GM21825 (cell line): ENCODE measurements at regions not wholly inside any gene's neighbourhood (a gene's known extent, or its start where the extent isn't known, plus 50 kb on each side); places are given as distances from the start of the nearest gene placed in this dataset.
"Not testable (repeated sequence)": the region's sequence is repeated elsewhere in the genome, so short reads cannot be mapped to it uniquely, and the experiment has no call there.

Experiments used
- ATAC-seq: cut with Tn5 transposase; IDR thresholded peaks from one replicate; pipeline ENCODE4 v1.9.1; 2021; ENCODE audit warnings: mild to moderate bottlenecking, moderate library complexity; ENCODE audit not compliant: unreplicated experiment

GRCh38 chr10:2222631-2223030, 485.3 kb upstream of the ADARB2 start:
- no peak for ATAC-seq

GRCh38 chr10:2214805-2215204, 477.5 kb upstream of the ADARB2 start:
- no peak for ATAC-seq

GRCh38 chr10:2214092-2214491, 476.8 kb upstream of the ADARB2 start:
- ATAC-seq, result no peak

DNA sequence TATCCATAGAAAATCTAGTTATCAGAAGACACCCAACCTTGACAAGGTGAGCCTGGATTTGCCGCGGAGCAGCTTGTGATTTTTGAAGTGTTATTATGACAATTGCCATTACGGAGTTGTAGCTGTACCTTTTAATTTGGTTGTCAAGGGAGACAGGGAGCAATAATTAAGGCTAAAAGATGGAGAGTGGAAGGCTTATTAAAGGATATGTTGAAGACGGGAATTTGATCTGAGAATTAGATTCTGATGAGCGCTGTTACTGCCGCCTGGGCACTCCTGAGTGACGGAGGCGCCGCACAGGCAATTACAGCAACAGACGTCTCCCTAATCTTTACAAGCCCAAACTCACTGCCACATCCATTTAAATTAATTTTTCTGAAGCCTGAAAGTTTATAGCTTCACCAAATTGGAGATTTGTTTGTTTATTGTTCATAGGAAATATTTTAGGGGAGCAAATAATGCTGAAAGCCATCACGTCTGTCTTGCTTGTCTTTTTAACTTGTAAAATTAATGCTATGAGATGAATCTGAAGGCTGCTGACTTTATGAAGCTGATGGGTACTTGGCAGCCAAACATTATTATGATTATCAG, 475.0 kb upstream of the ADARB2 start:
- no peak for ATAC-seq

DNA sequence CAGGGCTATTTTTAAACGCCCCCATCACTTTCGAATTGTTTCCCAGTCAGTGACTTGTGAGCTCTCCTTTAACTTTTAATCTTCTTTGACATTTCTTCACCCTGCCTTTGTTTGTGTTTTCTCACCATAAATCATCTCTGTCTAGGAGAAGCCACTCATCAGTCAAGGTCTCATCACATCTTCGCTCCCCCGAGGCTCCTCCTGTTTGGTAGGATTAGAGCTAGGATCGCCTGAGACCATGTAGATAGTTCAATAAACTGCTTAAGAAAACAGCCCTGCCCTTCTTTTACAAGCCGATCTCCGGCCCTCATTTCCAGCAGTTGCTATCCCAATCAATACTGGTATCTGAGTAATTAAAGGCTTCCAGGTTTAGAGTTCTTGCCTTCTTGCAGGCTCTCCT, 472.8 kb upstream of the ADARB2 start:
- ATAC-seq, result no peak

GRCh38 chr10:2208106-2208505, 470.8 kb upstream of the ADARB2 start:
- ATAC-seq, result no peak

- ATAC-seq, result no peak
Measured at GRCh38 chr10:2207246-2207922, 470.1 kb upstream of the ADARB2 start.

GRCh38 chr10:2205406-2205805, 468.1 kb upstream of the ADARB2 start:
- ATAC-seq, result no peak

GRCh38 chr10:2202401-2202800, 465.1 kb upstream of the ADARB2 start:
- no peak for ATAC-seq

DNA sequence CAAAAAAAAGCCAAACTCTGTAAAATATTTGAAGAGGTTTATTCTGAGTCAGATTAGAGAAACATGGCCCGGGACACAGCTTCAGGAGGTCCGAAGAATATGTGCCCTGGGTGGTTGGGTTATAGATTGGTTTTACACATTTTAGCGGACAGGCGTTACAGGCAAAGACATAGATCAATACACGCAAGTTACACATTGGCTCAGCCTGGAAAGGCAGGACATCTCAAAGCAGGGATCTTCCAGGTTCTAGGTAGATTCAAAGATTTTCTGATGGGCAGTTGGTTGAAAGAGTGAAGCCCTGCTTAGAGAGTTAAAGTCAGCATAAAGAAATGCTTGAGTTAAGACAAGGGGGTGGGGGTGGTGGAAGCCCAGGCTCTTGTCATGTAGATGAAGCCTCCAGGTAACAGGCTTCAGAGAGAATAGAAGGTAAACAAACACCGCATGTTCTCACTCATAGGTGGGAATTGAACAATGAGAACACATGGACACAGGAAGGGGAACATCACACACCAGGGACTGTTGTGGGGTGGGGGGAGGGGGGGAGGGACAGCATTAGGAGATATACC, 464.3 kb upstream of the ADARB2 start:
- ATAC-seq, result no peak

DNA sequence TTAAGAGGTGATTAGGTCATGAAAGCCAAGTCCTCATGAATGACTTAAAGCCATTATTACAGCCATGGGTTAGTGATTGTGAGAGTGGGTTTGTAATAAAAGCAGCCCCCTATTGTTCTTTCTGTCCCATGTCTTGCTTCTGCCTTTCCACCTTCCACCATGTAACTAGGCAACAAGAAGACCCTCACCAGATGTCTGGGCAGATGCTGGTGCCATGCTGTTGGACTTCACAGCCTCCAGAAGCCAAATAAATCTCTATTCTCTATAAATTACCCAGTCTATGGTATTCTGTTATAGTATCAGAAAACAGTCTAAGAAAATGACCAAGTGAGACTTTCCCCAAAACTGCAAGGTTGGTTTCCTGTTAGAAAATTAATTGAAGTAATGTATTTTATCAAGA, 460.3 kb upstream of the ADARB2 start:
- no peak for ATAC-seq

DNA sequence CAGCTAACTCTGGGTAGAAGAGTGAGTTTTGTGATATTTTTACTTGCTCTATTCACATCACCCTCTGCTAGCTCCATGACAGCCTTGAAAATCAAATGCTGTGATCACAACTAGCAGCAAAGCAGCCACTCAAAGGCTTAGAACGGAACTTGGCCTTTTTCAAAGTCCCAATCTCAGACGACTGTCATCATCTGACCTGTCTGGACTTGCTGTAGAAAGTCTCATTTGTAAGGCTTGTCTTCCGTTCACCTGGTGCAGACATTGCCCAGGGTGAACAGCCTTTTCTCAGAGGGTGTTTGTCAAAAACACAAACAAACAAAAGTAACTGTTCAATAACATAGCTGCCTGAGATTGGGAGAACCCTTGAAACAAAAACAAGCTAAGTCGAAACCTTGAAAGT, 458.9 kb upstream of the ADARB2 start:
- no peak for ATAC-seq

- not testable (repeated sequence) for ATAC-seq
Measured at GRCh38 chr10:2189356-2189755, 452.0 kb upstream of the ADARB2 start.

- no peak for ATAC-seq
Measured at GRCh38 chr10:2188371-2188770, 451.0 kb upstream of the ADARB2 start.

- no peak for ATAC-seq
Measured at GRCh38 chr10:2173327-2173726, 436.0 kb upstream of the ADARB2 start.

- ATAC-seq, result no peak
Measured at GRCh38 chr10:2165771-2166460, 428.6 kb upstream of the ADARB2 start.

- no peak for ATAC-seq
Measured at GRCh38 chr10:2150288-2150687, 413.0 kb upstream of the ADARB2 start.

DNA sequence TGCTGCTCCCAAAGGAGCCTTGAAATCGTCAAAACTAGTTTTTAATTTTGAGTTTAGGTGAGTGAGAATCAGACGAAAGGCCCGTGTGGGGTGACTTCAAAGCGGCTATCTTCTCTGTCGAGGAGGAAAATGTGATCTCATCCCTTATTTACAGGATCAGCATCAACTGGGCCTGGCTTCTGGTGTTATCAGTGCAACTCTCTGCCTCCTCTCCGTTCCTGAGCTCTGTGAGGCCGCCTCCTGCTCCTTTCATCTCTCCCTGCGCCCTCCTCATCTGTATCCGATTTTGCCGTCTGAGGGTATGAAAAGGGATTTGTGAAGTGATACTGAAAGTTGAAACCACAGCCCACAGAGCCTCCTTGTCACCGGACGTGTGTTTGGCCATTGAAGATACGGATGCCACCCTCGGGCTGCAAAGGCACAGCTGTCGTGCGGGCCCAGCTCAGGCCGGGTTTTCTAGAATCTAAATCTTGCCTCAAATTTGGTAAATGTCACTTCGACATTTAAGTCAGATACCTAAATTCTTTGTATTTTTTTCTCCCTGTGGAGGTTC, 408.7 kb upstream of the ADARB2 start:
- no peak for ATAC-seq

DNA sequence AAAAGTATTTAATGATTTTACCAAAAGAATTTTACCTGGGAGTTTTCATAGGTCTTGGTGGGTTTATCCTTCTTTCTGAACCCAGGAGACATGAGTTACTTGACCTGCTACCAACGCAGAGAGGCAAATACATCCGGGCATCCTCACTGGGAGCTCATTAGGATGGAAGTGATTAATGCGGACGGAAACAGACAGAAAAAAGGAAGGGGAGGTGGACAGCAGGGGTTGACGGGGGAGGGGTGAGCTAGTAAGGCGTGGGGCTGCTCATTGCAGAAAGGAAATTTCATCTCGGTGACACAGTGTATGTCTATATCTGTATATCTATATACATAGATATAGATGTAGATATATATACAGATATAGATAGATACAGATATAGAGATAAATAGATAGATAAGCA, 408.2 kb upstream of the ADARB2 start:
- ATAC-seq, result no peak

DNA sequence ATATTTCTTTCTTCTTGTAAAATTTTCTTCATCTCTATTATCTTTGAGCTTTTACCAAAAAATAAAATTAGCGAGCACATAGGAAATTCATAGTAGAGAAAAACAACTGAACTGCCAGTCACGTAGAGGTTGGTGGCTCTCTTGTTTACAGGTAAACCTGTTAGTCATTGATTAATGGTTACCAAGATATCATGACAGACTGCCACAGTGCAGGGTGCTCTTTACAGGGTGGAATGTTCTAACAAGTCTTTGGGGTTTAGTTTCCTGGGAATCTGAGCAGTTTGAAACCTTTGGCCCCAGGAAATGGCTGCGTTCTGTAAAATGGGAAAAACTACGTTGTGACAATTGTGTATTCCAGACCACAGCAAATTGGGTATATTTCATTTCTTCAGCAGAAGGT, 407.3 kb upstream of the ADARB2 start:
- ATAC-seq, result no peak

GRCh38 chr10:2143213-2143835, 406.0 kb upstream of the ADARB2 start:
- ATAC-seq, result no peak
